GM23338 (cell line): ENCODE measurements at regions not wholly inside any gene's neighbourhood (a gene's known extent, or its start where the extent isn't known, plus 50 kb on each side); places are given as distances from the start of the nearest gene placed in this dataset.

ENCODE experiments used
- ATAC-seq: fragments of 200-7000 bp; cut with Tn5 transposase; 3 replicates; pipeline ENCODE4 v1.9.1; 2020
- DNase-seq: peaks from one replicate; pipeline ENCODE4 v3.0.0-alpha.2; 2015; ENCODE audit warnings: low spot score
- H2AFZ ChIP-seq: fragments of 200-600 bp; sonication (generic); 2 replicates; pipeline ENCODE4 v1.8.0; 2016; ENCODE audit warnings: antibody characterized with exemption, mild to moderate bottlenecking, moderate library complexity
- H3F3A ChIP-seq: fragments of 200-600 bp; sonication (generic); replicated peaks from 2 replicates; pipeline ENCODE4 v1.8.0; 2017; ENCODE audit warnings: antibody characterized with exemption, mixed run types, low read depth
- H3K27ac ChIP-seq: fragments of 200-600 bp; sonication (generic); 2 replicates; pipeline ENCODE4 v1.6.1; 2016; ENCODE audit warnings: low read depth
- H3K27me3 ChIP-seq: fragments of 200-600 bp; sonication (generic); 2 replicates; pipeline ENCODE4 v1.8.0; 2016; ENCODE audit warnings: mild to moderate bottlenecking, mixed run types, moderate library complexity; ENCODE audit not compliant: insufficient read depth
- H3K36me3 ChIP-seq: fragments of 200-600 bp; sonication (generic); 2 replicates; pipeline ENCODE4 v1.8.0; 2016; ENCODE audit warnings: mild to moderate bottlenecking; ENCODE audit not compliant: insufficient read depth
- H3K4me1 ChIP-seq: fragments of 200-600 bp; sonication (generic); 2 replicates; pipeline ENCODE4 v1.8.0; 2016; ENCODE audit warnings: mild to moderate bottlenecking, moderate library complexity; ENCODE audit not compliant: insufficient read depth
- H3K4me2 ChIP-seq: fragments of 200-600 bp; sonication (generic); 2 replicates; pipeline ENCODE4 v1.7.1; 2017; ENCODE audit warnings: mixed run types
- H3K4me3 ChIP-seq: fragments of 200-600 bp; sonication (generic); 2 replicates; pipeline ENCODE4 v1.6.1; 2016; ENCODE audit warnings: mixed run types
- H3K79me2 ChIP-seq: fragments of 200-600 bp; sonication (generic); replicated peaks from 2 replicates; pipeline ENCODE4 v1.8.0; 2017; ENCODE audit warnings: mild to moderate bottlenecking; ENCODE audit not compliant: insufficient read depth
- H3K9me2 ChIP-seq: fragments of 200-600 bp; sonication (generic); 2 replicates; pipeline ENCODE4 v1.8.0; 2017; ENCODE audit not compliant: insufficient read depth
- H4K20me1 ChIP-seq: fragments of 200-600 bp; sonication (generic); replicated peaks from 2 replicates; pipeline ENCODE4 v1.8.0; 2017; ENCODE audit warnings: mild to moderate bottlenecking; ENCODE audit not compliant: insufficient read depth
- H3K27ac Mint-ChIP-seq: 2 replicates; pipeline ENCODE4 v1.8.0; 2020; ENCODE audit warnings: inconsistent platforms, mild to moderate bottlenecking, moderate library complexity, mixed read lengths
- H3K27me3 Mint-ChIP-seq: 3 replicates; pipeline ENCODE4 v1.8.0; 2022; ENCODE audit warnings: low read depth, mild to moderate bottlenecking, moderate library complexity, mixed read lengths, inconsistent platforms; ENCODE audit not compliant: insufficient read depth, poor library complexity
- H3K36me3 Mint-ChIP-seq: 3 replicates; pipeline ENCODE4 v1.8.0; 2021; ENCODE audit warnings: low read depth, mild to moderate bottlenecking, inconsistent platforms, moderate library complexity, mixed read lengths
- H3K4me1 Mint-ChIP-seq: 3 replicates; pipeline ENCODE4 v1.8.0; 2020; ENCODE audit warnings: mild to moderate bottlenecking, inconsistent platforms, mixed read lengths
- H3K4me3 Mint-ChIP-seq: 3 replicates; pipeline ENCODE4 v1.8.0; 2021; ENCODE audit warnings: moderate library complexity, mild to moderate bottlenecking, inconsistent platforms, mixed read lengths
- H3K9me3 Mint-ChIP-seq: 3 replicates; pipeline ENCODE4 v1.8.0; 2020; ENCODE audit warnings: moderate library complexity, mild to moderate bottlenecking, inconsistent platforms, mixed read lengths
- CREB1 ChIP-seq: fragments of 250-450 bp; sonication (Bioruptor Pico); IDR thresholded peaks from 2 replicates; pipeline ENCODE4 v1.5.0; 2020; ENCODE audit warnings: low read depth, mild to moderate bottlenecking, moderate library complexity
- CTCF ChIP-seq, 2 experiments: fragments of 200-600 bp in 1 of 2; sonication (generic) in 1 of 2; conservative IDR thresholded peaks; 2 replicates each; pipeline versions ENCODE4 v1.5.1 to v1.6.1; 2016 to 2017; ENCODE audit warnings: antibody characterized with exemption in 2 of 2, low read depth in 2 of 2, mild to moderate bottlenecking in 2 of 2, moderate library complexity in 1 of 2
- EZH2 ChIP-seq: fragments of 200-600 bp; sonication (generic); IDR thresholded peaks from one replicate; pipeline ENCODE4 v1.8.0; 2017; ENCODE audit warnings: antibody characterized with exemption, mild to moderate bottlenecking, low read depth; ENCODE audit not compliant: unreplicated experiment
- EZH2phosphoT487 ChIP-seq: fragments of 200-600 bp; sonication (generic); IDR thresholded peaks from one replicate; pipeline ENCODE4 v1.8.1; 2018; ENCODE audit warnings: antibody characterized with exemption; ENCODE audit not compliant: unreplicated experiment
- JUNB ChIP-seq: IDR thresholded peaks from one replicate; pipeline ENCODE4 v1.6.1; 2016; ENCODE audit warnings: antibody characterized with exemption; ENCODE audit not compliant: unreplicated experiment
- NANOG ChIP-seq: IDR thresholded peaks from 2 replicates; pipeline ENCODE4 v1.6.1; 2016; ENCODE audit warnings: antibody characterized with exemption, borderline replicate concordance
- POLR2AphosphoS5 ChIP-seq: IDR thresholded peaks from 2 replicates; pipeline ENCODE4 v1.6.1; 2016; ENCODE audit warnings: antibody characterized with exemption, low read depth
- STAT1 ChIP-seq: IDR thresholded peaks from one replicate; pipeline ENCODE4 v1.6.1; 2016; ENCODE audit warnings: antibody characterized with exemption; ENCODE audit not compliant: unreplicated experiment
- ZNF114 ChIP-seq: fragments of 250-450 bp; sonication (Bioruptor Pico); IDR thresholded peaks from 2 replicates; pipeline ENCODE4 v1.5.0; 2020; ENCODE audit warnings: mild to moderate bottlenecking, moderate library complexity
- ZNF331 ChIP-seq: fragments of 250-450 bp; sonication (Bioruptor Pico); IDR thresholded peaks from 2 replicates; pipeline ENCODE4 v1.5.0; 2020; ENCODE audit warnings: low read depth, mild to moderate bottlenecking, moderate library complexity
- TF ChIP-seq, protein P1 (sequence below): IDR thresholded peaks from one replicate; pipeline ENCODE4 v1.6.1; 2018; ENCODE audit warnings: antibody characterized with exemption; ENCODE audit not compliant: unreplicated experiment

DNA sequence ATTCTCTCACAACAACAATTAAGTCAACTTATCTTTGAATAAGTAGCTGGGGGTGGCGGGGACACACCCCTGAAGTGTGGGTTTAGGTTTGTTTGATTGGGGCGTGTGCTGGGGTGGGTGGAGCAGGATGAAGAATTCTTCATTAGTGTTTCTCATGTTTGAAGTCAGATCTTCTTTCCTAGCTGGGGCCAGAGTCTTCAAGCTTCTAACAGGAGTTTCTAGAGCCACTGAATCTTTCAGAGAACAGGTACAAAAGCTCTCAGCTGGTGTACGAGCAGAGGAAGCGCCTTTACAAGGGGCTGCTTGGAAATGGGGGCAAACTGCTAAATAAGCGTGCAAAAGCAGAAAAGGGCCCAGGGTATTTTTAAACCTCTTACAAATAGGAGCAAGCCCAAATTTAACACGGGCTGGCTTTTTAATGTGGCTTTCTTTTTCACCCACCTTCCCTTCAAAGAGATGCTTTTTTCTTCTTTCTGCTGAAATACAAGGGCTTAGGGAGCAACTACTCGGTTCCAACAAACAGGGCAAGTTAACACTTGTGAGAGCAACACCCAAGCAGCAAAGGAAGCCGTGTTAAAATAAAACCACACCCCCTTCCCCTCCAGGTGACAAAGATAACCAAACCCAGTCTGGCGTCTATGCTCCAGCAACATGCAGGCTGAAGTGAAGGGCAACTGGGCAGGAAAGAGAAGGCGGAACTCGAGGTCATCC is 86.9 kb upstream of the RASGRP1 start (continued):
- TF ChIP-seq, protein P1, sequence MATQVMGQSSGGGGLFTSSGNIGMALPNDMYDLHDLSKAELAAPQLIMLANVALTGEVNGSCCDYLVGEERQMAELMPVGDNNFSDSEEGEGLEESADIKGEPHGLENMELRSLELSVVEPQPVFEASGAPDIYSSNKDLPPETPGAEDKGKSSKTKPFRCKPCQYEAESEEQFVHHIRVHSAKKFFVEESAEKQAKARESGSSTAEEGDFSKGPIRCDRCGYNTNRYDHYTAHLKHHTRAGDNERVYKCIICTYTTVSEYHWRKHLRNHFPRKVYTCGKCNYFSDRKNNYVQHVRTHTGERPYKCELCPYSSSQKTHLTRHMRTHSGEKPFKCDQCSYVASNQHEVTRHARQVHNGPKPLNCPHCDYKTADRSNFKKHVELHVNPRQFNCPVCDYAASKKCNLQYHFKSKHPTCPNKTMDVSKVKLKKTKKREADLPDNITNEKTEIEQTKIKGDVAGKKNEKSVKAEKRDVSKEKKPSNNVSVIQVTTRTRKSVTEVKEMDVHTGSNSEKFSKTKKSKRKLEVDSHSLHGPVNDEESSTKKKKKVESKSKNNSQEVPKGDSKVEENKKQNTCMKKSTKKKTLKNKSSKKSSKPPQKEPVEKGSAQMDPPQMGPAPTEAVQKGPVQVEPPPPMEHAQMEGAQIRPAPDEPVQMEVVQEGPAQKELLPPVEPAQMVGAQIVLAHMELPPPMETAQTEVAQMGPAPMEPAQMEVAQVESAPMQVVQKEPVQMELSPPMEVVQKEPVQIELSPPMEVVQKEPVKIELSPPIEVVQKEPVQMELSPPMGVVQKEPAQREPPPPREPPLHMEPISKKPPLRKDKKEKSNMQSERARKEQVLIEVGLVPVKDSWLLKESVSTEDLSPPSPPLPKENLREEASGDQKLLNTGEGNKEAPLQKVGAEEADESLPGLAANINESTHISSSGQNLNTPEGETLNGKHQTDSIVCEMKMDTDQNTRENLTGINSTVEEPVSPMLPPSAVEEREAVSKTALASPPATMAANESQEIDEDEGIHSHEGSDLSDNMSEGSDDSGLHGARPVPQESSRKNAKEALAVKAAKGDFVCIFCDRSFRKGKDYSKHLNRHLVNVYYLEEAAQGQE: no peak
- TF ChIP-seq POLR2AphosphoS5: no peak
- no peak for TF ChIP-seq JUNB
- no peak for TF ChIP-seq NANOG
- no peak for TF ChIP-seq ZNF331 (CRISPR knock-in tag)
- no peak for TF ChIP-seq STAT1
- no peak for TF ChIP-seq ZNF114
- no peak for TF ChIP-seq CTCF (conservative IDR thresholded peaks at IDR 0.05; ENCODE audit: low read depth in 2 of 2)
- TF ChIP-seq EZH2phosphoT487: no peak
- TF ChIP-seq CREB1: no peak

DNA sequence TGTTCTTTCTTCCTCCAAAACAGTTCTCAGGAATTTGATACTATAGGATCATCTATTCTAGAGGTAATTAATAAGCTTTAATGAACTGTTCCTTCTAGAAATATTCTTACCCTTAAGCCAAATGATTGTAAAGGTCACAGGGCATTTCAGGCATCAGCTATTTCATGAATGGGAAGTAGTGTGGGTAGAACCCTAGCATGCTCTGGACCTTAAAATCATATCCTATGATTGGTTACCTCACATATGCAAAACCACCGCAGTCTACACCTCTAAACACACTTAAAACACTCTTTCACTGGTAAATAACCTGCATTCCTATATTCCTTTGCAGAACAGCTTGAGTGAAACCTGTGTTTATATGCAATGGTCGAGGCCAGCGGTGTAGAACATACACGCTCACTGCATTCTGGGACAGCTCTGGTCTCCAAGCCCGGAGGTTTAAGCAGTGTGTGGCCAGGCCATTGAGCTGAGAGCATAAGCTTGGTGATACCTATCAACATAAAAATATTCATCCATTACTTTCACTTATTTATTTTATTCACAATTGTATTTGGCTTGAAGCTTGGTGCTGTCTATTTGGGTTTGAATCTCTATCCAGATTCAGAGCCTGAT is 87.7 kb upstream of the RASGRP1 start:
- H3K4me1 Mint-ChIP-seq: peaks cover 27% of the 10 kb centered on the region
- Histone ChIP-seq H3K4me1 (0 out of 2 replicates have a peak, but pooled peaks cover 3% of the 10 kb centered on the region), H3K4me2 (no peak overlapping the region), H3F3A (no peaks in the 10 kb centered on the region), H3K79me2 (no peaks in the 10 kb centered on the region), H3K27ac (no peak overlapping the region), H3K9me2 (no peaks in the 10 kb centered on the region), H3K4me3 (no peak overlapping the region), H2AFZ (no peak overlapping the region), H3K36me3 (no peaks in the 10 kb centered on the region), H3K27me3 (no peaks in the 10 kb centered on the region), H4K20me1 (no peaks in the 10 kb centered on the region)
- DNase-seq (no peak), ATAC-seq (no peak)
- no peaks in the 10 kb centered on the region for H3K36me3 Mint-ChIP-seq
- H3K4me3 Mint-ChIP-seq: no peak overlapping the region
- peaks cover 4% of the 10 kb centered on the region for H3K27me3 Mint-ChIP-seq
- H3K9me3 Mint-ChIP-seq: no peaks in the 10 kb centered on the region
- H3K27ac Mint-ChIP-seq: no peak overlapping the region
- TF ChIP-seq EZH2phosphoT487 (no peak), CTCF (conservative IDR thresholded peaks at IDR 0.05; ENCODE audit: low read depth in 2 of 2) (no peak), EZH2 (no peak)
